ENCODE measurements at regions not wholly inside any gene's neighbourhood (a gene's known extent, or its start where the extent isn't known, plus 50 kb on each side); places are given as distances from the start of the nearest gene placed in this dataset.

GRCh38 chr13:62631619-62632018 is 1216.0 kb upstream of the PCDH20 start:
- TF ChIP-seq, protein P1, sequence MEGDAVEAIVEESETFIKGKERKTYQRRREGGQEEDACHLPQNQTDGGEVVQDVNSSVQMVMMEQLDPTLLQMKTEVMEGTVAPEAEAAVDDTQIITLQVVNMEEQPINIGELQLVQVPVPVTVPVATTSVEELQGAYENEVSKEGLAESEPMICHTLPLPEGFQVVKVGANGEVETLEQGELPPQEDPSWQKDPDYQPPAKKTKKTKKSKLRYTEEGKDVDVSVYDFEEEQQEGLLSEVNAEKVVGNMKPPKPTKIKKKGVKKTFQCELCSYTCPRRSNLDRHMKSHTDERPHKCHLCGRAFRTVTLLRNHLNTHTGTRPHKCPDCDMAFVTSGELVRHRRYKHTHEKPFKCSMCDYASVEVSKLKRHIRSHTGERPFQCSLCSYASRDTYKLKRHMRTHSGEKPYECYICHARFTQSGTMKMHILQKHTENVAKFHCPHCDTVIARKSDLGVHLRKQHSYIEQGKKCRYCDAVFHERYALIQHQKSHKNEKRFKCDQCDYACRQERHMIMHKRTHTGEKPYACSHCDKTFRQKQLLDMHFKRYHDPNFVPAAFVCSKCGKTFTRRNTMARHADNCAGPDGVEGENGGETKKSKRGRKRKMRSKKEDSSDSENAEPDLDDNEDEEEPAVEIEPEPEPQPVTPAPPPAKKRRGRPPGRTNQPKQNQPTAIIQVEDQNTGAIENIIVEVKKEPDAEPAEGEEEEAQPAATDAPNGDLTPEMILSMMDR (conservative IDR thresholded peaks at IDR 0.05; ENCODE audit: low read length), result no peak
- TF ChIP-seq EZH2phosphoT487 (IDR thresholded peaks at IDR 0.05; ENCODE audit: borderline replicate concordance), result no peak

Data from Loucy (cell line).